ENCODE measurements at regions not wholly inside any gene's neighbourhood (a gene's known extent, or its start where the extent isn't known, plus 50 kb on each side); places are given as distances from the start of the nearest gene placed in this dataset.

DNA sequence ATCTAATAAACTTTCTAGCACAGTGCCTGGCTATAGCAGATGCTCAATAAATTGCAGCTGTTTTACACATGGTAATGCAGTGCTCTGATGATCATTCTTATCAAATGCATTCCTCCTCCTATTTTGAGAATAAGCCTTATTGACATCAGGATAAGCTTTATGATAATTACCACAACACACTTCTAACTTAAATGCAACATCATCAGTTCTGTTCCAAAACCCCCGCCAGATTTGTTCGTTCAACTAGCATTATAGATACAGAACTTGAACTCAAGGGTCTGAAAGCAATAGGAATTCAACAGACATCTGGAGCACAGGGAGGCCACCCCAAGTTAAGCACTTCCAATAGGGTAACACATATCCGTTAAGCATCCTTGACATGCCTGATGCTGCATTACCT is 684.4 kb upstream of the LMCD1 start:
- TF ChIP-seq, protein P1, sequence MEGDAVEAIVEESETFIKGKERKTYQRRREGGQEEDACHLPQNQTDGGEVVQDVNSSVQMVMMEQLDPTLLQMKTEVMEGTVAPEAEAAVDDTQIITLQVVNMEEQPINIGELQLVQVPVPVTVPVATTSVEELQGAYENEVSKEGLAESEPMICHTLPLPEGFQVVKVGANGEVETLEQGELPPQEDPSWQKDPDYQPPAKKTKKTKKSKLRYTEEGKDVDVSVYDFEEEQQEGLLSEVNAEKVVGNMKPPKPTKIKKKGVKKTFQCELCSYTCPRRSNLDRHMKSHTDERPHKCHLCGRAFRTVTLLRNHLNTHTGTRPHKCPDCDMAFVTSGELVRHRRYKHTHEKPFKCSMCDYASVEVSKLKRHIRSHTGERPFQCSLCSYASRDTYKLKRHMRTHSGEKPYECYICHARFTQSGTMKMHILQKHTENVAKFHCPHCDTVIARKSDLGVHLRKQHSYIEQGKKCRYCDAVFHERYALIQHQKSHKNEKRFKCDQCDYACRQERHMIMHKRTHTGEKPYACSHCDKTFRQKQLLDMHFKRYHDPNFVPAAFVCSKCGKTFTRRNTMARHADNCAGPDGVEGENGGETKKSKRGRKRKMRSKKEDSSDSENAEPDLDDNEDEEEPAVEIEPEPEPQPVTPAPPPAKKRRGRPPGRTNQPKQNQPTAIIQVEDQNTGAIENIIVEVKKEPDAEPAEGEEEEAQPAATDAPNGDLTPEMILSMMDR (IDR thresholded peaks at IDR 0.05), result no peak
- no peaks in the 10 kb centered on the region for H3K27me3 ChIP-seq (ENCODE audit: low read depth)
- intact Hi-C loops (cut with DNase I), result no loop called here

DNA sequence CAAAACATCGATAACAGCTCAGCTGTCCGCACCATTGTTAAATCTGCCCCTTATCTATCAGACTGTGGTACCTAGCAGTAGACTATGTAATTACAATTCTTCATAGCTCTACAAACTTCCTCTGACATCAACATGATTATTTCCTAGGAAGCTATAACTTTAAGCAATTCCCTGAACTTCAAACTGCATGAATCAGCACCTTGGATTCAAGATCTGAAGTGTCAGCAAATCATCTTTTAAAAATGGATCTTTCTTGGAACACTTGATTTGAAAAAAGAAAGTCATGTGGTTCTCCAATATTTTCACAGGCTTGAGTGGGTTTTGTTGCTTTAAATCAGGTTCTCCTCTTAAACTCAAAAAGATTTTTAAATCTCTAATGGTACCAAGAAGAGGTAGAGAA is 680.7 kb upstream of the LMCD1 start:
- H3K27me3 ChIP-seq (ENCODE audit: low read depth), result no peaks in the 10 kb centered on the region
- H3K9me3 ChIP-seq, result peaks cover 41% of the 10 kb centered on the region
- ATAC-seq, result no peak
- no peaks in the 10 kb centered on the region for H3K4me1 ChIP-seq
- TF ChIP-seq, protein P1 (IDR thresholded peaks at IDR 0.05), result no peak
- no peaks in the 10 kb centered on the region for H3K36me3 ChIP-seq
- H3K27ac ChIP-seq, result no peak overlapping the region
- intact Hi-C loops (cut with DNase I), result no loop called here
- no peak overlapping the region for H3K4me3 ChIP-seq
- no peak for DNase-seq

More for the DNA sequence above, 684.4 kb upstream of the LMCD1 start:
- no peak for DNase-seq
- H3K9me3 ChIP-seq, result peaks cover 9% of the 10 kb centered on the region
- no peak overlapping the region for H3K4me3 ChIP-seq
- no peak for ATAC-seq
- H3K36me3 ChIP-seq, result no peaks in the 10 kb centered on the region
- no peaks in the 10 kb centered on the region for H3K4me1 ChIP-seq
- H3K27ac ChIP-seq, result no peak overlapping the region

DNA sequence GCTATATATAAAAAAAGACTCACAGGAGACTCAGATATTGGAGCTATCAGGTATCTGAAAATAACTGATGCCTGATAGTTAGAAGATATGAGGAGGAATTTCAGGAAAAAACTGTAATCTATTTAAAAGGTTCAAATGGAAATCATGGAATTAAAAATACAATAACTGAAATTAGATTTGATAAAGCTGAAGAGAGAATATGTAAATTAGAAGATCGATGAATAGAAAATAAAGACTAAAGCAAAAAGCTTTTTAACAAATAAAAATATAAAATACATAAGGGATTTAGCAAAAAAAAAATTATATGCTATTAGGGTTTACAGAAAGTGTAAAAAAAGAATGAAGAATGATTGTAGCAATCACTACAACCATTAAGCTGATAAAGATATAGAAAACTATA is 679.8 kb upstream of the LMCD1 start:
- H3K9me3 ChIP-seq, result peaks cover 41% of the 10 kb centered on the region
- H3K27ac ChIP-seq, result no peak overlapping the region
- DNase-seq, result no peak
- H3K4me3 ChIP-seq, result no peak overlapping the region
- H3K4me1 ChIP-seq, result no peaks in the 10 kb centered on the region
- no peaks in the 10 kb centered on the region for H3K27me3 ChIP-seq (ENCODE audit: low read depth)
- ATAC-seq, result no peak
- TF ChIP-seq, protein P1 (IDR thresholded peaks at IDR 0.05), result no peak
- intact Hi-C loops (cut with DNase I), result no loop called here
- H3K36me3 ChIP-seq, result no peaks in the 10 kb centered on the region

DNA sequence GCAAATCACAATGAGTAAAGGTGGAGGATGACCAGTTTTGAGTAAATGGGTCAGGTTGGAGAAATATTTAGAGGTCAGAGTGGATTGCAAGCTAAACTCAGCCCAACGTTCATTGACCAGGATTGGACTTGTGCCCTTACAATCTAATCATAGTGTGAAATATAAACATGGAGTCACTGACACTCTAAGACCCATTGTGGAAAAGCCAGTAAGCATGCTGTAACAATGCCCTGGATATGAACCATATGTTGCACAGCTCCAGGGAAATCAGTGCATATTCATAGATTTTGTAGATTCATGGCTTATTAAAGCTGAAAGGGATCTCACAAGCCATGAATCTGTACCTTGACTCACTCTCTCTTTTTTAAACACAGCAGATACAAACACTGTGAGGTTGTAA is 660.2 kb upstream of the LMCD1 start:
- TF ChIP-seq, protein P1 (IDR thresholded peaks at IDR 0.05), result no peak
- Histone ChIP-seq H3K36me3 (no peaks in the 10 kb centered on the region), H3K27me3 (ENCODE audit: low read depth) (no peaks in the 10 kb centered on the region), H3K4me3 (no peak overlapping the region), H3K9me3 (no peaks in the 10 kb centered on the region), H3K27ac (no peak overlapping the region), H3K4me1 (no peaks in the 10 kb centered on the region)
- DNase-seq, result no peak
- intact Hi-C loops (cut with DNase I), result no loop called here
- no peak for ATAC-seq

DNA sequence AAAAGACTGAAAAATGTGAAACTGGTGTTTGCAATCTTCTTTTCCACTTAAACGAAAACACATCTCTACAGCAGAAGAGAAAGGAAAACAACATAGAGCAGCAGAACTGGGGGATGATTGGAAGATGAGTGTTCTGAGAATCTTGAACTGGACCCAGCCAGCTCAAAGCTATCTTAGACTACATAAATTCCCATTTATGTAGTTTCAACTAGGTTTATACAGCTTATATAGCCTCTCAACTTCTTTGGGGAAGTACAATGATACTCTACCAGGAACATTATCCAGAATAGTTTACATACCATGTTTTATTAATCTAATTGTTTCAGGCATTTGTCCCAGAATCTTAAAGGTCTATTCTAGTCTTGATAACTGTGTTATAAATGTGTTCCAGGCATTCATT is 658.2 kb upstream of the LMCD1 start:
- TF ChIP-seq, protein P1 (IDR thresholded peaks at IDR 0.05), result no peak
- Histone ChIP-seq H3K27me3 (ENCODE audit: low read depth) (no peaks in the 10 kb centered on the region), H3K27ac (no peak overlapping the region), H3K36me3 (no peaks in the 10 kb centered on the region), H3K9me3 (no peaks in the 10 kb centered on the region), H3K4me3 (no peak overlapping the region), H3K4me1 (no peaks in the 10 kb centered on the region)
- intact Hi-C loops (cut with DNase I), result no loop called here
- DNase-seq, result no peak
- no peak for ATAC-seq

DNA sequence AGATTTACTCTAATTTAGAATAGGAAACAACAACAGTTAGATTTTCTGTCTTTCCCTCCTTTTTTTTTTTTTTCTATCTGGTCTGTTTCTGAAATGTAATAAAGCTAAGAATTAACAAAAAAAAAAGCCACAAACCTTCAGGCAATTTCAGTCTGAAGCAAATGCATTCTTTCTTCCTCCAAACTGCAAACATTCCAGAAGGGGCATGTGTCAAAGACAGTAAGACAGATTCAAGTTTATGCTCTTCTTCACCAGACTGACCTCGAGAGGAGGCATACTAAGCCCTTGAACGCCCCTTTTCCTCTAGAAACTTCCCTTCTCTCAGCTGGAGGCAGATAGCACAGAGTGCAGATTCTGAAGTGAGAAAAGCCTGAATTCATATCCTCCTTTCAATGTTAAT is 654.6 kb upstream of the LMCD1 start:
- Histone ChIP-seq H3K4me1 (no peaks in the 10 kb centered on the region), H3K9me3 (no peaks in the 10 kb centered on the region), H3K27ac (no peak overlapping the region), H3K27me3 (ENCODE audit: low read depth) (no peaks in the 10 kb centered on the region), H3K4me3 (no peak overlapping the region), H3K36me3 (no peaks in the 10 kb centered on the region)
- DNase-seq, result no peak
- TF ChIP-seq, protein P1 (IDR thresholded peaks at IDR 0.05), result no peak
- ATAC-seq, result no peak
- intact Hi-C loops (cut with DNase I), result no loop called here

Measured in lower lobe of right lung (tissue), 2 donors.